ENCODE measurements at regions not wholly inside any gene's neighbourhood (a gene's known extent, or its start where the extent isn't known, plus 50 kb on each side); places are given as distances from the start of the nearest gene placed in this dataset.

GRCh38 chr13:90510319-90510718, 837.2 kb upstream of the MIR17HG start:
- BruUV-seq (replicated peaks): no TSS peak
- H3K4me3 ChIP-seq (replicated peaks in 1 of 2; ENCODE audit: low read depth in 1 of 2, low read length in 2 of 2): no peak overlapping the region
- ATAC-seq (no peak), DNase-seq (ENCODE audit: low read depth, low spot score) (no peak)
- H3K9me3 ChIP-seq (ENCODE audit: control insufficient read depth in 1 of 2, insufficient read depth in 1 of 2, low read depth in 1 of 2, low read length in 2 of 2): no peaks in the 10 kb centered on the region
- no peak overlapping the region for H2AFZ ChIP-seq (ENCODE audit: low read depth, low read length, poor library complexity, severe bottlenecking)
- no peak for TF ChIP-seq ZFX (IDR thresholded peaks at IDR 0.05)
- TF ChIP-seq SRF (IDR thresholded peaks at IDR 0.05; ENCODE audit: low read depth): no peak
- TF ChIP-seq, protein P1, sequence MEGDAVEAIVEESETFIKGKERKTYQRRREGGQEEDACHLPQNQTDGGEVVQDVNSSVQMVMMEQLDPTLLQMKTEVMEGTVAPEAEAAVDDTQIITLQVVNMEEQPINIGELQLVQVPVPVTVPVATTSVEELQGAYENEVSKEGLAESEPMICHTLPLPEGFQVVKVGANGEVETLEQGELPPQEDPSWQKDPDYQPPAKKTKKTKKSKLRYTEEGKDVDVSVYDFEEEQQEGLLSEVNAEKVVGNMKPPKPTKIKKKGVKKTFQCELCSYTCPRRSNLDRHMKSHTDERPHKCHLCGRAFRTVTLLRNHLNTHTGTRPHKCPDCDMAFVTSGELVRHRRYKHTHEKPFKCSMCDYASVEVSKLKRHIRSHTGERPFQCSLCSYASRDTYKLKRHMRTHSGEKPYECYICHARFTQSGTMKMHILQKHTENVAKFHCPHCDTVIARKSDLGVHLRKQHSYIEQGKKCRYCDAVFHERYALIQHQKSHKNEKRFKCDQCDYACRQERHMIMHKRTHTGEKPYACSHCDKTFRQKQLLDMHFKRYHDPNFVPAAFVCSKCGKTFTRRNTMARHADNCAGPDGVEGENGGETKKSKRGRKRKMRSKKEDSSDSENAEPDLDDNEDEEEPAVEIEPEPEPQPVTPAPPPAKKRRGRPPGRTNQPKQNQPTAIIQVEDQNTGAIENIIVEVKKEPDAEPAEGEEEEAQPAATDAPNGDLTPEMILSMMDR (IDR thresholded peaks at IDR 0.05 in 2 of 3, conservative IDR thresholded peaks at IDR 0.05 in 1 of 3; ENCODE audit: borderline replicate concordance in 1 of 3, insufficient read depth in 1 of 3, low read depth in 2 of 3, low read length in 2 of 3): no peak
- no peak for TF ChIP-seq CBX3 (IDR thresholded peaks at IDR 0.05; ENCODE audit: low read depth)
- no peak for TF ChIP-seq SIN3A (IDR thresholded peaks at IDR 0.05; ENCODE audit: low read depth)
- no peak for TF ChIP-seq ZBTB33 (IDR thresholded peaks at IDR 0.05; ENCODE audit: extremely low read depth, insufficient replicate concordance, low read length)
- TF ChIP-seq POLR2AphosphoS5 (IDR thresholded peaks at IDR 0.05; ENCODE audit: low read depth, low read length): no peak
- no peak for TF ChIP-seq JUND (IDR thresholded peaks at IDR 0.05)
- TF ChIP-seq, protein P2, sequence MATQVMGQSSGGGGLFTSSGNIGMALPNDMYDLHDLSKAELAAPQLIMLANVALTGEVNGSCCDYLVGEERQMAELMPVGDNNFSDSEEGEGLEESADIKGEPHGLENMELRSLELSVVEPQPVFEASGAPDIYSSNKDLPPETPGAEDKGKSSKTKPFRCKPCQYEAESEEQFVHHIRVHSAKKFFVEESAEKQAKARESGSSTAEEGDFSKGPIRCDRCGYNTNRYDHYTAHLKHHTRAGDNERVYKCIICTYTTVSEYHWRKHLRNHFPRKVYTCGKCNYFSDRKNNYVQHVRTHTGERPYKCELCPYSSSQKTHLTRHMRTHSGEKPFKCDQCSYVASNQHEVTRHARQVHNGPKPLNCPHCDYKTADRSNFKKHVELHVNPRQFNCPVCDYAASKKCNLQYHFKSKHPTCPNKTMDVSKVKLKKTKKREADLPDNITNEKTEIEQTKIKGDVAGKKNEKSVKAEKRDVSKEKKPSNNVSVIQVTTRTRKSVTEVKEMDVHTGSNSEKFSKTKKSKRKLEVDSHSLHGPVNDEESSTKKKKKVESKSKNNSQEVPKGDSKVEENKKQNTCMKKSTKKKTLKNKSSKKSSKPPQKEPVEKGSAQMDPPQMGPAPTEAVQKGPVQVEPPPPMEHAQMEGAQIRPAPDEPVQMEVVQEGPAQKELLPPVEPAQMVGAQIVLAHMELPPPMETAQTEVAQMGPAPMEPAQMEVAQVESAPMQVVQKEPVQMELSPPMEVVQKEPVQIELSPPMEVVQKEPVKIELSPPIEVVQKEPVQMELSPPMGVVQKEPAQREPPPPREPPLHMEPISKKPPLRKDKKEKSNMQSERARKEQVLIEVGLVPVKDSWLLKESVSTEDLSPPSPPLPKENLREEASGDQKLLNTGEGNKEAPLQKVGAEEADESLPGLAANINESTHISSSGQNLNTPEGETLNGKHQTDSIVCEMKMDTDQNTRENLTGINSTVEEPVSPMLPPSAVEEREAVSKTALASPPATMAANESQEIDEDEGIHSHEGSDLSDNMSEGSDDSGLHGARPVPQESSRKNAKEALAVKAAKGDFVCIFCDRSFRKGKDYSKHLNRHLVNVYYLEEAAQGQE (IDR thresholded peaks at IDR 0.05; ENCODE audit: low read depth): no peak
- TF ChIP-seq TCF7L2 (IDR thresholded peaks at IDR 0.05; ENCODE audit: borderline replicate concordance, extremely low read depth, insufficient read depth, insufficient read length): no peak
- TF ChIP-seq SP1 (IDR thresholded peaks at IDR 0.05; ENCODE audit: low read depth): no peak
- no peak for TF ChIP-seq EZH2phosphoT487 (IDR thresholded peaks at IDR 0.05; ENCODE audit: borderline replicate concordance)
- no peaks in the 10 kb centered on the region for H4K20me1 ChIP-seq (ENCODE audit: insufficient read depth)
- ChIA-PET CTCF (no interaction called here), RAD21 (ENCODE audit: low non-redundant PET in 1 of 2, low total read pairs in 2 of 2, uncharacterized antibody in 2 of 2, unreplicated experiment in 2 of 2) (no interaction called here), POLR2A (no interaction called here)
- H3K27ac ChIP-seq (ENCODE audit: low read depth, low read length): no peak overlapping the region
- H3K79me2 ChIP-seq (ENCODE audit: insufficient read depth, low read length): no peaks in the 10 kb centered on the region
- no peaks in the 10 kb centered on the region for H3K4me1 ChIP-seq (ENCODE audit: control insufficient read depth in 1 of 2, insufficient read depth in 2 of 2, low read length in 2 of 2)
- intact Hi-C loops (cut with micrococcal nuclease): no loop called here
- H3K36me3 ChIP-seq (ENCODE audit: control insufficient read depth in 1 of 2, insufficient read depth in 2 of 2, low read length in 2 of 2): no peaks in the 10 kb centered on the region
- H3K9me2 ChIP-seq (ENCODE audit: insufficient read depth): no peaks in the 10 kb centered on the region
- no peak overlapping the region for H3K9ac ChIP-seq (ENCODE audit: low read length)
- H3K4me2 ChIP-seq (ENCODE audit: low read length): no peak overlapping the region
- no peaks in the 10 kb centered on the region for H3K27me3 ChIP-seq (ENCODE audit: insufficient read depth, low read length)

Data from HCT116 (cell line).